NK-92 treated with Interleukin-12 subunit alpha and Interleukin-12 subunit beta, amount 100 ng/mL, for 24 hours (cell line): ENCODE measurements at regions not wholly inside any gene's neighbourhood (a gene's known extent, or its start where the extent isn't known, plus 50 kb on each side); places are given as distances from the start of the nearest gene placed in this dataset.

Experiments used
- DNase-seq: peaks from one replicate; lab custom pipeline; 2025; lab: John Stamatoyannopoulos, UW

DNA sequence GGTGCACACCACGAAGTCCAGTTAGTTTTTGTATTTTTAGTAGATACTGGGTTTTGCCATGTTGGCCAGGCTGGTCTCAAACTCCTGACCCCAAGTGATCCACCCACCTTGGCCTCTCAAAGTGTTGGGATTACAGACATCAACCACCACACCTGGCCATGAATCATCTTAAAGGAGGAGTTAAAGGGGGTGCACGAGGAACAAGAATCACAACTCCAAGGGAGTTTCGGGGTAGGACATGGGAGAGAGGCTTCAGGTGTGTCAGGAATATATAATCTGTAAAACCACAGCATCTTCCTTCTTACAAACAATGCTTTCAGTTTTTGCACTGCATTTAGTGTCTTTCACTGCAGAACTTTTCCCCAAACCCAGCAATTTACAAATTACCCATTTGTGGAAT lies 137.4 kb upstream of the SGK1 start:
- DNase-seq: no peak

DNA sequence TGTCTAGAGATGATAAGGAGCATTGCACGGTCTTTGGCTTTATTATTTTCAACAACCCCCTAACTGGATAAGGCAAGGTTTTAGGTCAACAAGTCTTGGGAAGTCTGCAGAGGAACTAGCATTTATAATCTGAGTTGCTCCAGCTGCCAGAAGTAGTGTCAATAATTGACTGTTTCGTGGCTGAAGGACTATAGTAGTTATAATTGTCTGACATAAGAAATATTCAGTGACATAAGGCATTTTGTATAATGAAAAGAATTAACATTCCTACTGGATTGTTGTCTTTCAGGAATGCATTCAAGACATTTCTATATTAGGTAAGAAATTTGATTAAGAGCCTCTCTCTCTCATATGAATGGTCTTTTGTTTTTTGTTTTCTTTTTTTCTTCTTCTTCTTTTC lies 136.9 kb upstream of the SGK1 start:
- no peak for DNase-seq

DNA sequence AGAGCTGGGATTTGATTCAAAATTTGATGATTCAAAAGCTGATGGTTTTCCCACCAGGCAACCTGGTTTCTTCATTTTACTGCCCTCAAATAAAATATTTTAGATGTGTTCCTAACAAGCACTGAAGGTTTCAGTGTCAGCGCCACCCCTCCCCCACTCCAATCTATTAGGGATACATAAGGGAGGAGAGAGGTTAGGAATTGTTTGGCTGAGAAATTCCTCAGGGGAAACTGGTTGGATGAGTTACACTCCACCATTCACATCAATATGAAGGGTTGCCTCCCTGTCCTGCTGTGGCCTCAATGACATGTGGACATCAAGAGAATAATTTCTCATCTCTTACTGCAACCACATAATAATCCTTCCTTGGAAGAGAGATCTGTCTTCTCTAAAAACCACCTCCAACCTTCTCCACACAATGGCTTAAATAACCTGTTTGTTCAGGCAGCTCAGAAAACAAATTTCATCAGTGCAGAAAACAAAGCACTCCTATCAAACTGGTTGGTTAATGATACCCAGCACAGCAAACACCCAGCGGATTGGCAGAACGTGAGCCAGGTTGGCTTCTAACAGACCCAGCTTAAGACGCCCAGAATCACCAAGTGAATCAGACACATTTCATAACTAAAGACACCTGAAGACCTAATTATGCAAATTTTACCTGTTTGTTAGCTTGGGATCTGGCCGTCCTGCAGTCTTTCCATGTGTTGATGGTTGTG lies 136.0 kb upstream of the SGK1 start:
- DNase-seq: no peak

DNA sequence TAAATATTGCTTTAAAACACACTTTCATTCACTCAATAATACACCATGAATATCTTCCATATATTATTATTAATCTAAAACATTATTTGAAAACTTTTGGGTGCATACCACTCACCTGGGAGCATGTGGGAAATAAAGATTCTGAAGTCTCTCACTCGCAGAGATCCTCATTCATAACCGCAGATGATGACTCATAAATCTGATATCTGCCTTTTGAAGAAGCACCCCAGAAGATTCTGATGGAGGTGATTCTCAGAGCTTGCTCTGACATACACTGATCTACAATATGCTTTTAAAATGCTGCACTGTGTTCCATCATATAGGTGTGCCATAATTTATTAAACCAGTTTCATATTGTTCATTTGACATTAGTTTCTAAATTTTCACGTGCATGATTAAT lies 135.0 kb upstream of the SGK1 start:
- DNase-seq: no peak

DNA sequence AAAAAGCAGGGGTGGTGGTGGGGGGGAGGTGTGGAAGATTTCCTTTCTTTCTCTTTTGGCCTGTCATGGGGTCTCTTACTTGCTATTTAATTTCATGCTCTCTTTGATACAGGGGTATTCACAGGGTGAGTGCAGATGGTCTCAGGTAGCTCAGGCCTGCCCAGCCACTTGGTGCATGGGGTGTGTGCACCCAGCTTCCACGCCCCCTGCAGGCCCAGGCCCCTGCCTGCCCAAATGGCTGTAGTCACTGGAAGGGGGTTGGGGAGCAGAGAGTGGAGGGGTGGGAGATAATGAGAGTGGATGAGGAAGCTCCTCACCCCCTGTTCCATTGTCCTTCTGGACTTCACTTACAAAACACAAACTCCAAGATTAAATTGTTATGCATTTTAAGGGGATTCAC lies 133.6 kb upstream of the SGK1 start:
- DNase-seq: no peak

DNA sequence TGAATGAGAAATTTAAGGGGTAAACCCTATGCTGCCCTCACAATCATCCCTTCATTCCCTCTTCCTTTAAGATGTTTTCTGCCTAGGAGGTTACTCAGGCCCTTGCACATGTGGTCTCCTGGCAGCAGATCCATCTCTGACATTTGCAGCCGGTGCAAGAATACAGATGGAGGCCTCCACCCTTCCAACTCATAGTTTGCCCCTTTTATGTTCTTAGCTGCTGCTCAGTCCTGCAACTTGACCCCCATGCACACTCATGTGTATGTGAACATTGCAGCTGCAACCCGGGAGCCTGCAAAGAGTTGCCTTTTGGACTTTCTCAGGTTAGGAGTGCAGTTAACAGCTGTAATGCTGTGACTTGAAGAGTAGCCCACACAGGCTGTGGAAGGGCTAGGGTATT lies 131.9 kb upstream of the SGK1 start:
- no peak for DNase-seq

DNA sequence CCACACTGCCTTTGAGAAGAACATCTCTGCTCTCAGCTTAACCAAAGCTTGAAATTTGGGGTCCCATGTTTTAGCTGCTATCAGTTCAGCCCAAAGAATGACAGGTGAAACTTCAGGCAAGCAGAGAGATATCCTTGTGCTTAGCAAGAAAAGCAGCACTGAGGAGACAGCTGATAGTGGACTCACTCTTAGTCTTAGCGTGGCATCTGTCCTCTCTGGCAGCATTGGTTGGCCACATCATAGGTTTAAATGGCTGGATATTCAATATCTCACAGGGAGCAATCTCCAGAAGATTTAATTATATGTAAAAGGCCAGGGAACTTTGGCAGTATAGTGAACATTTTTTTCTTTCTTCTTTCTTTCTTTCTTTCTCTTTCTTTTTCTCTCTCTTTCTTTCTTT lies 131.1 kb upstream of the SGK1 start:
- no peak for DNase-seq

DNA sequence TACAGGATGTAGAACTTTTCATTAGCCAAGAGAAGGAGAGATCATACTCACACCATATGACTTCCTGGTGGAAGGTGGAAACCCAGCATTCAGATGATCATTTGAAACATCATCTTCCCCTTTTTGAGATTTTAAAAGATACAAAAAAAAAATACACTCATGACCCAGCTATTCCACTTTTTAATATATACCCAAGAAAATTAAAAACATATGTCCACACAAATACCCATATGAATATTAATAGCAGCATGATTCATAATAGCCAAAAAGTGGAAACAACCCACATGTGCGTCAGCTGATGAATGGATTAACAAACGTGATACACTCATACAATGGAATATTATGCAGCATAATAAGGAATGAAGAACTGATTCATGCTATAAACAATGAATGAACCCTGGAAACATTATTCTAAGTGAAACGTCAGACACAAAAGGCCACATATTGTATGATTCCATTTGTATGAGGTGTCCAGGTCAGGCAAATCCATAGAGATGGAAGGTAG lies 130.0 kb upstream of the SGK1 start:
- DNase-seq: no peak

DNA sequence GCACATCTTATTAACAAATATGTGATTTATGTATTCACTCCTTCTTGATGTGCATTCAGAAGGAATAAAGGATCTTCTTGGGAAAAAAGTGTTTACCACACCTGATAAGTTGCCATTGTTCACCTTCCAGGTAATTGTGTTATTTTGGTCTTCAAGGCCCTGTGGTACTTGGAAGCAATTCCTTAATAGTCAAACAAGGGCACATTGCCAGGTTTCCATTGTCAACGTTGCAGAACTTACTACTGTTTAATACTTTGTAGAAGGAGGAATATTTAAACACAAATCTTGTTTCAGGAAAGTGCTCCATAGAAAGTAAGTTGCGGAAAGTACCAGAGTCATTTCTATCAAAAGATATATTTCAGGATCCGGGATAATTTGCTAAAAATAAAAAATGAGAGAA lies 129.5 kb upstream of the SGK1 start:
- DNase-seq: no peak

DNA sequence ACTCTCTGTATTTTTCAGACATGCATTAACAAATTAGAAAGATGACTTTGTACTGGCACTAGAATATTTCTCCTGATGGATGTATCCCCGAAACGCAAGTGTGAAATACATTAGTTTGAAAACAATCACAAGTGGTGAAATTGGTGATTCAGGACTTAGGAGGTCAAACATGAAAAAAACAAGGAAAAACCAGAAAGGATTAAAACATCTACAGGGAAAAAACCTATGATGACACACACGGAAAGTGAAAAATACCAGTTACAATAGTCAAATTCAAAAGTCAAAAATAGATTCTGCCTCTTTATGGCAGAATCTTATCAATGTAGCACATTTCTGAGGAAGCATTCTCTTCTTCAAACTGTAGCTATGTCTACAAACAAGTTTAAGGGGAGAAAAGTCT lies 129.0 kb upstream of the SGK1 start:
- DNase-seq: no peak

DNA sequence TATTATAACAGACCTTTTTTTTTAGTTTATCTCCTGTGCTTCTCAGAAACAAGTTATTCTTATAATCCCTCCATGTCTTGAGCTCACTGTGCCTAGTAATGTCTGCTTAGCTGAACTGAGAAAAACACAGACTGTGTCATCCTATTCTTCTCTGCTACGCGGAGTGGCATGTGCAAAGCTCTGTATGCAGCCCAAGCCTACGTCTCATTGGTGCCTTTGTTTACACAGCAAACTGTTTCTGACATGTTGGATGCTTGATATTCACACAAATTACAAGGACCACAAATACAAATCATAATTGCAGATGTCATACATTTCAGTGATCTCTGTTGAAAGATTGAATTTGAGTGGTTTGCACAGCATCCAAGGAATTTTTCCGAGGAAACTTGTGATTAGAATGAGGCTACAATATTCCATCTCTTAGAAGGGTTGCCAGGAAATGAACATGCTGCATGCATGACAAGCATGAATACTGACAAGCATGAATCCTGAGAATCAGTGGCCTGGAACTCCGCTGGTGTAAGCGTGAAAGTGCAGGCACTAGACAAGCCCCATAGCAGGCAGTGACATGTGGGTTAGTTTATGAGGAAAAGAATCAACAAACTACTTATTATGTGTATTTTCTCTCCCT lies 128.4 kb upstream of the SGK1 start:
- DNase-seq: no peak

DNA sequence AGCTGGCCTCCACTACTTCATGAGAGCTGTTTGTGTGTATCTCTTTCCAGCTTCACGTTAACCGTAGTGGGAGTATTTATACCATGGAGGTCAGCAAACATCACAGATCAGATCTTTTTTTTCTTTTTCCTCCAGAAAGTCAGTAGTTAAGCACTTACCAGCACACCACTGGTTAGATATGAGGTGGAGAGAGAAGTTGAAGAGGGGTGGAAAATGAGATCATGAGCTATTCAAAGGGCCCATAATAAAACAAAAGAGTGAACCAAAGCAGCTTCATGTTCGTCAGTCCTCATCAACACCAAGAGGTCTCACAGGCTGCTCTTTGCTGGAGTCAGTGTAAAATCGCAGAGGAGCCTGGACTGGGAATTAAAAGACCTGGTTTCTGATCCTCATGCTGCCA lies 125.1 kb upstream of the SGK1 start:
- DNase-seq: no peak

DNA sequence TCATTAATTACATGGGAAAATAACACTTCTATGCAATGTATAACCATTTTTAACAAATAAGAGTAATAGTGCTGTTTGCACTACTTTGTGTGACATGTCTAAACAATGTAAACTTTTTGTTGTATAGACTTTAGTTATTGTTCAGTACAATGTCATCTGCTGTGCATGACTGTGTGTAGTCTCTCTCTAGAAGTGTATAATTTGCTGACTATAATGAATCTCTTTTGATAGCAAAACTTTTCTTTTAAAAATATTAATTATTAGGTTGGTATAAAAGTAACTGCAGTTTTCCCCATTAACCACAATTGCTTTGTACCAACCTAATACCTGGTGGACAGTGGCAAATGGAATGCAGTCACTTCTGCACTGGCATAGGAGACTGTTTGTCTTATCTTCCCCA lies 124.2 kb upstream of the SGK1 start:
- DNase-seq: no peak

DNA sequence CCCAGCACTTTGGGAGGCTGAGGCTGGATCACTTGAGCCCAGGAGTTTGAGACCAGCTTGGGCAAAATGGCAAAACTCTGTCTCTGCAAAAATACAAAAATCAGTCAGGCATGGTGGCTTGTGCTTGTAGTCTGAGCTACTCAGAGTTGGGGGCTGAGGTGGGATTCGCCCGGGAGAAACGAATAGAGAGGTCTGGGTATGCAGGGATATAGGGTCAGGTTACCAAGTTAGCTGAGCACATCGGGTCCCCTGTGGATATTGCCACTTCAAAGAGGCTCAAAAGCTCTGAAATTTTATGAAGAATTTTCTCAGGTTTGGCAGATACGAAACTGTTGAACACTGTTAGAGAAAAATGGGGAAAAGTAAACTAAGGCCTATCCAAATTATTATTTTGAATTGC lies 120.9 kb upstream of the SGK1 start:
- DNase-seq: no peak

DNA sequence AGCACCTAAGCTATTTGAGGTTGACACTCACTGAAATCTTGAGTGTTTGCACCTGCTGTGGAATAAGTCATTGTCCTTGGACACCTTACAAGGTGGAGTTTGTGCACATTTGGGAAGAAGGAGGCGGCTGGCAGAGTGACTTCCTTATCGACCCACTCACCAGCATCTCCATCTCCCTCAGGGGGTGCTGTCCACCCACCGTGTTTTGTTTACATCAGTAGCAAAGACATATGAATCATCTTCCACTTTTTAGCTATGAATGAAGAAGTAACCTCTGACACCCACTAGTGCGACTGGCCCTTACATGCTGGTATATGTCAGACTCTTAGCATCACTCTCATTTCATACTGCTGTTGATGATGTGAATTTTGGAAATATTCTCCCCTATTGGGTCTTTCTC lies 119.5 kb upstream of the SGK1 start:
- DNase-seq: peak; percentile 50

DNA sequence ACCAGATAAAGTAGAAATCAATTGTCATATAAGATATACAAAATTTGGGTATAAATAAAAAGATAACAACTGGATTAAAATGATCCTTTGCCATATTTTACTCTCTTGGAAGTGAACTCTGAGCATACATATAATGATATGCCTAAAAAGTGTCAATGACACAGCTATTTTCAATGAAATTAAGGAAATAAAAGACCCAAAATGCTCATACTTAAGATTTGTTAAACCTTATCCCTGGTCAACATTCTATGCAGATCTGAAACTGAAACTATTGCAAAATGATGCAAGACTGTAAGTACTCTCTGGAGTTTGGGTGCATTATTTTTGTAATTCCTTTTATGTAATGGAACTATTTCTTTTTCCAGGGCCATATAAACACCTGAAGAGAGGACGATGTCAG lies 119.0 kb upstream of the SGK1 start:
- DNase-seq: no peak

DNA sequence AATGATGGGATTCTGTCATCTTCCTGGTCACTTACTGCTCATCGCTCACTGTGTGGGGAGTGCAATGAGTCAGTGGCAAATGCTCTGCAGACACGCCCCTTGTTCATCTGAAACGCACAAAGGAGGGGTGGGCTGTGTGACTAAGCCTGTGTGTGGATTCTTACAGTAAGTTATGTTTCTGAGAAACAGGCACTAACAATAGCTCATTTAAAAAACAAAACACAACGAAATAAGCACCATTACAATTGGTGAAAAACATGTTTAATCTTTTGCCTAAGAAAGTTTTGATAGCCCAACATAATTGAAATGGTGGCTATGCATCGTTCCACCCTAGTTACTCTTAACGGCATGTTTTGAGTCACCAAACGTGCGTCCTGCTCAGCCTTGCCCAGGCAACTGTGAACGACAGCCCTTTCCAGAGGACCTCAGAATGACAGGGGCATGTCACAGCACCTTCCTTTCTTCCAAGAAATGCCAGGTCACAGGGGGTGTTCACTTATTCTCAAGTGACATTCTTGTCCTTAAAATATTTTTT lies 118.4 kb upstream of the SGK1 start:
- DNase-seq: peak; percentile 75

DNA sequence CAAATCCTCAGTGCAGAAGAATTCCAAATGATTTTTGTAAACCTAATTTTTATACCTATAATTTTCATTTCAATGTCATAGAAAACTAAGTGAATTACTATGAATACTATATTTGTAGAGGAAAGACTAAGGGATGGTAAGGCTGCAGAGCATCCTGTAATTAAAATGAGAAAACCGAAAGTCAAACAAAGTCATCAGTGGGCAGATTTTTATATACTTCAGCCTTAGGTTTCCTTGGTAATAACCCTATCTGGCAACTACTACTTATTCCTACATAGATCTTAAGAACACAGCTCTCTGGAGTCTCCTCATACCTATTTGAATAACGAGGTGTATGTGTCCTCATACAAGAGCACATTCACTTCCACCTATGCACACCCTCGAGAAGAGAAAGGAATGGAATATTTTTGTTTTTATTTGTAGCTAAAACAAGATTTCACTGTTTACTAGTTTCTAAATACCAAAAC lies 117.9 kb upstream of the SGK1 start:
- DNase-seq: no peak

DNA sequence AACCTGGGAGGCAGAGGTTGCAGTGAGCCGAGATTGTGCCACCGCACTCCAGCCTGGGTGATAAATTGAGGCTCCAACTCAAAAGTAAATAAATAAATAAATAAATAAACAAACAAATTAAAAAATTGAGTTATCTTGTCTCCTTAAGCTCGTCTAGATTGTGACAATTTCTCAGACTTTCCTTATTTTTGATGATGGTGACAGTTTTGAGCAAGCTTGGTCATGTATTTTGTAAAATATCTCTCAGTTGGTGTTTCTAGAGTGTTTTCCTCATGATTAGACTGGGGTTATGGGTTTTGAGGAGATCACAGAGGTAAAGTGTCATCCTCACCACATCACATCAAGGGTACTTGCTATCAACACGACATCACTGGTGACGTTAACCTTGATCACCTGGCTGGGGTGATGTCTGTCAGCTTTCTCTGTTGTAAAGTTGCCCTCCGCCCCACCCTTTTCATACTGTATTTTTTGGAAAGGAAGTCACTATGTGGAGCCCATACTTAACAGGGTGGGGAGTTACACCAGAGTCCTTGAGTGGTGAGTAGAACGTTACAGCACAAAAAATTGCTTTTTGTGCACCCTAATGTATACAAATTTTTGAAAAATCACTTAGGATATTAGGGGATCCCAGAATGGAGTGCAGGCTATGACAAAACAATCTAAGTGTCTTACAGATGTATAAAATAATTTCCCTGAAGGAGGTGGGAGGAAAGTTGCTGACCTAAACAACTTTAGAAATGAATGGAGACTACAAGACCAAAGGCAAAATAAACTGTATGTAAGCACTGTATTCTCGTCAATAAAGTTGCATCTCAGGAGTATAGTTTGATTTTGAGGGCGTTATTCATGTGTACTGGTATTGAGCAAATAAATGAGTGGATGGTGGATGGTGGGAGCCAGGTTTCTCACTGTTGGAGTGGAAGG lies 116.4 kb upstream of the SGK1 start:
- DNase-seq: no peak

DNA sequence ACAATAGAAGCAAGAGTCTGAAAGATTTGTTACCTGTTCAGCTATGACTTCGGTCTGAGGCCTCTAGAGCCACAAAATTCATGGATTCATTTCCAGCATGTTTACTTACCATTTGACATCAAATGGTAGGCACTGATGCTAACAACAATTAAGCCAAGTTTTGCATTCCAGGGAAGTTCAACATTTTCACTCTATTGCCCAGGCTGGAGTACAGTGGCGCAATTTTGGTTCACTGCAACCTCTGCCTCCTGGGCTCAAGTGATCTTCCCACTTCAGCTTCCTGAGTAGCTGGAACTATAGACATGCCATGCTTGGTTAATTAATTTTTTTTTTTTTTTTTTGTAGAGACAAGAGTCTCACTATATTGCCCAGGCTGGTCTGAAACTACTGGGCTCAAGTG lies 114.1 kb upstream of the SGK1 start:
- DNase-seq: no peak

DNA sequence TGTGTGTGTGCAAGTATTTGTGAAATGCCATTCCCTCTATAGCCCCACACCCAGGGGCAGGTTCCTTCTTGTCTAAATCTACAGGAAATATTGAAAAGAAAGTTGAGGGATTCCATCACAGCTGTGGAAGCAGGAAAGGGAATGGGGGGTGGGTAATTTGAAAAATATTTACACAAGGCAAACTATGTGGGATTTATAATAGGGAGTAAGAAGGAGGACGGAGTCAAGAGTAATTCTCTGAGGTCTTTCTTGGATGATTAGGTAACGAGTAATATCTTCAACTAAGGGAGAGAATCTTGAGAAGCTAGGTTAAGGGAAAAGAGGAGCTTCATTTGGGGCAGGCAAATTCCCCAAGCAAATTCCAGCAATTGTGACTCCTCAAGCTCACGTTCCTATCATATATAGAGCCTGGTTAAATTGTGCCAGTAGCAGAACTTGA lies 113.5 kb upstream of the SGK1 start:
- no peak for DNase-seq

DNA sequence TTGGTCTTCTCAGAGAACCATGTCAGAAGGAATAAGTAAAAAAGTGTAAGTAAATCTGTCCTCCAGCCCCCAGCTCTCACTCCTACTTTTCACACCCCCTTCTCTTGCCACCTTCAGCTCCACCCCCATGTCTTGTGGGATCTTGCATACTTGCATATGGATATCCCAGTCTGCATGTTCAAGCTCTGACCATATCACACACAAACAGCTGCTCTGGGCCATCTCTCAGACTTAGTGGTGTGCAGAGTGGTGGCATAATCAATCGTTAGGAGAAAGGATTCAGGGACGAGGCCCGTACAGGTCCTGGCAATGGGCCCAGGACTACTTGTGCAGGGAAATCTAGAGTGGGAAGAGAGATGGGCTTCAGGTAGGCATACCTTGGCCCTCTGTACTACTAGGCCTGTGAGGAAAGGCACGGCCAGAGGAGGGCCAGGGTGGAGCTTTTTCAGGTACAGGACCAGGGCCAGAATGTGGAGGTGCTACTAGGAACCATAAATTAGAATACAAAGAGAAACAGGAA lies 112.0 kb upstream of the SGK1 start:
- DNase-seq: no peak
